GM18870 (cell line): ENCODE measurements at regions not wholly inside any gene's neighbourhood (a gene's known extent, or its start where the extent isn't known, plus 50 kb on each side); places are given as distances from the start of the nearest gene placed in this dataset.
"Not testable (repeated sequence)": the region's sequence is repeated elsewhere in the genome, so short reads cannot be mapped to it uniquely, and the experiment has no call there.

Experiments used
- ATAC-seq: cut with Tn5 transposase; IDR thresholded peaks from one replicate; pipeline ENCODE4 v1.9.1; 2021; ENCODE audit warnings: moderate library complexity; ENCODE audit not compliant: unreplicated experiment

DNA sequence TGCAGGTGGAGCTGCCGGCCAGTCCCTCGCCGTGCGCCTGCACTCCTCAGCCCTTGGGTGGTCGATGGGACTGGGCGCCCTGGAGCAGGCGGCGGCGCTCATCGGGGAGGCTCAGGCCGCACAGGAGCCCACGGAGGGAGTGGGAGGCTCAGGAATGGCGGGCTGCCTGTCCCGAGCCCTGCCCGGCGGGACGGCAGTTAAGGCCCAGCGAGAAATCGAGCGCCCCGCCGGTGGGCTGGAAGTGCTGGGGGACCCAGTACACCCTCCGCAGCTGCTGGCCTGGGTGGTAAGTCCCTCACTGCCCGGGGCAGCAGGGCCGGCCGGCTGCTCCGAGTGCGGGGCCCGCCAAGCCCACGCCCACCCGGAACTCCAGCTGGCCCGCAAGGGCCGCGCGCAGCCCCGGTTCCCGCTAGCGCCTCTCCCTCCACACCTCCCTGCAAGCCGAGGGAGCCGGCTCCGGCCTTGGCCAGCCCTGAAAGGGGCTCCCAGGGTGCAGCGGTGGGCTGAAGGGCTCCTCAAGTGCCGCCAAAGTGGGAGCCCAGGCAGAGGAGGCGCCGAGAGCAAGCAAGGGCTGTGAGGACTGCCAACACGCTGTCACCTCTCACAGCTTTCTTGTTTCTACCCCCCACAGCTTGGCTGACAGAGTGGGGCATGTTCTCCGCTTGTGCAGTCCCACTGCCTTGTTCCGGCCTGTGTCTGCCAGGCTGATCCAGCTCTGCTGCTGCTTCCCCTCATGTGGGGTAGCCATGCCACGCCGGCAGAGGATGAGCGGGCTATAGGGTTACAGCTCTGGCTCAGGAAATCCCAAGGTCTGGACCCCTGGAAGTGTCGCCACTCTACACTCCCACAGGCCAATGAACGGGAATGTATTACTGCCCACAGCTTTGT, 886.7 kb downstream of the FAT4 start:
- not testable (repeated sequence) for ATAC-seq

DNA sequence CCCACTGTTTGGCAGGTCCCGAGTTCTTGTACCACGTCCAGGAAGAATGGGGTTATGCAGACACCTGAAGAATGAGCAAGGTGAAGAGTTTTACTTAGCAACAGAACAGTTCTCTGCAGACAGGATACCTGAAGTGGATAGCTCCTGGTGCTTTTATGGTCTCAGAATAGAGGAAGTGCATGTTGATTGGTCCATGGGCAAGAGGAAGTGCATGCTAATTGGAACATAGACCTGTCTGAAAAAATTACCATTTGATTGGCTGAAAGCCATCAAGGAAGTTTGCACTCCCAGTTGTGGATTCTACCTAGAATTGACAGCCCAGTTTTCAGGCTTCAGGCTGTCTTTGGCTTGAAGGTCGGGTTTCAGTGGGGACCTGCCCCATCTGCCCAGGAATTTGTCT, 887.5 kb downstream of the FAT4 start:
- no peak for ATAC-seq

DNA sequence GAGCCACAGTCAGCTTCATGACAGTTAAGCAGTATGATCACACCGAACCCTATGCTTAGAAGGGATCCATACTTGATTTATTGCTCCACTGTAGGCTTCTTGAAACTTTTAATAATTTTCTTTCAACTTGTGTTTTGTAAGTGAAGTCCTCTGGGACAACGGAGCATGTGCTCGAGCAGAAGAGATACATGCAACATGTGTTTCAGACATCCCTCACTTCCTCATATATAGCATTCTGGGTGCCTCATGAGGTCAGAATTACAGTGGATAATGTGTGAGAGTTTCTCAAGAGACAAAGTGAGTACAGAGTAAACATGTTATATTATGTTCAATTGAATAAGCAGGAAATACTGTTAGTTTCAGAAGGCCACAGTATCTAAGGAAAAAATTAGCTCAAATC, 893.2 kb downstream of the FAT4 start:
- no peak for ATAC-seq

DNA sequence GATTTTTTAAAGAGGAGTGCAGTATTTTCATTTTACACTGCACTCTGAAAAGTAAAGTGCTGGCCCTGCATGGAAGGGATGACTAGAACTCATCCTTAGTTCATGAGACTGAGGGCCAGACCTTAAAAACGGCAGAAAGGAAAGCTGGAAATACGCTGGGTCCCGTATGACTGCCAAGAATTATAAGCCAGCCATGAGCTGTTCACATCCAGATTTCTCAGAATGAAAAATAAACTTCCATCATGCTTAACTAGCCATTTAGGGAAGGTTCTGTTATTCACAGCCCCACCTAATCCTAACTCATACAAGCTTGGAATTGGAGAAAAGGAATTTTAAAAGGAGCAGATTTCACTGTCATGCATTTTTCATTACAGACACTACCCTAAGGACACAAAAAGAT, 894.4 kb downstream of the FAT4 start:
- no peak for ATAC-seq

DNA sequence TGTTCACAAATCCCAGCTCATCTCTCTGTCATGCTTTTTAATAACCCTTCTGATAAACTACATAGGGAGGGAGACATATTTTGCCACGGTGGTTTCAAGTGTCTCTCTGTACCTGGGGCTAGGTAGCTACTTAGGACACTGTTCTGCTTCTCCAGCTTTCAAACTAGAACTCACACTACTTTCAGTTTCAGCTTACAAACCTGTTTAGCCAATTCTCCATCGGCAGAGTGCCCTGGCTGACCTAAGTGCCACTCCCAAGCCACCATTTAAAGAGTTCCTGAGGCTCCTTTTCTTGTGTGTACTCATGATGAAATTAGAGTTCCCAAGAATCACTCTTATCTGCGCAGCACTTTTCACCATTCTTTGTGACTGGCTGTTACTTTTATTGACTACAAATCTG, 899.2 kb downstream of the FAT4 start:
- no peak for ATAC-seq

DNA sequence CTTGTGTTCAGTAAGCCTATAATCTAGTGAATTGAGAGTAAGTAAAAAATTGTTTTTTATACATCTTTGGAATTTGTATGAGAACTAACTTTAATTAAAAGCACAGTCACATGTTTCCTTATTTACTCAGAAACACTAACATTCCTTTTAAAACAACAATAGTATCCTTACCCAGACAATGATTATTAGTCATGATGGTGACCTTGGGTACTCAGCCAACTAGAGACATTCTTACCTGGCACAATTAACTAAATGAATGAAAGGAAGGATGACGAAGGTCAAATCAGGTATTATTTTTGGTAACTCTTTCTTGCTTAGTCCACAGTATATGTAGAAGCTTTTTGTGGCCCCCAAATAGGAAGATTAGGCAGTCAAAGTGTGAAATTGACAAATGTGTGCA, 901.0 kb downstream of the FAT4 start:
- ATAC-seq, result no peak

DNA sequence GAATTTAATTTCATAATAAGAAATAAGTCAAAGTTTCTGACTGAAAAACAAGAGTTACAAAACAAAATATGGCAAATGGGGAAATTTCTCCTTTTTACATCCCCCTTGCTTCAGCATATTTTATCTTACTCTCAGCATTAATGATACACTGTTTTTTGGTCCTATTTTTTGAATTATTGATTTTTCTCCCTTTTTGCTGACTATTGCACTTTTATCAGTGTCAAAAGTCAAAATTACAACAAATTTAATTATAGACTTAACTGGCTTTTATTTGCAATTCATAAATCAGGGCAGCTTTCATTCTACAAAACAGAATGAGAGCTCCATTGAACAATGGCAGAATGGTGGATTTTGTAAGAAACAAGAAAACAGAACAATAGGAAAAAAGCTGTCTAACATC, 901.9 kb downstream of the FAT4 start:
- ATAC-seq, result no peak

DNA sequence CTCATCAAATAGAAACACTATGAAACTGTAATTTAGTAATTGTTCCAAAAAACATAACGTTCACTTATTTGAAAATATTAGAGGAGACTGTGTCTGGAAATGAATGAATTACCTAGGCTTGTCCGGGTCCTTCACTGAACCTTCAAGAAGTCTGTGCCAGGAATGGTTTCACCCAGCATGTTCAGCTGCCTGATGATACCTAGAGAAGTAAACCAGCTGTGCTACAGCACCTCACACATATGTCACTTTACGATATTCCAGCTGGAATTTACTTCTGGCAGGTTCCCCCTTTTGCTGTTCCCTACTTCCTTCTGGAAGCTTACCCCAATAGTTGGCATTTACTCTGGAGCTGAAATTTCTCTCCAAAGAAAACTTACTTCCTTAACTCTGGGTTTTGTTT, 906.5 kb downstream of the FAT4 start:
- no peak for ATAC-seq

DNA sequence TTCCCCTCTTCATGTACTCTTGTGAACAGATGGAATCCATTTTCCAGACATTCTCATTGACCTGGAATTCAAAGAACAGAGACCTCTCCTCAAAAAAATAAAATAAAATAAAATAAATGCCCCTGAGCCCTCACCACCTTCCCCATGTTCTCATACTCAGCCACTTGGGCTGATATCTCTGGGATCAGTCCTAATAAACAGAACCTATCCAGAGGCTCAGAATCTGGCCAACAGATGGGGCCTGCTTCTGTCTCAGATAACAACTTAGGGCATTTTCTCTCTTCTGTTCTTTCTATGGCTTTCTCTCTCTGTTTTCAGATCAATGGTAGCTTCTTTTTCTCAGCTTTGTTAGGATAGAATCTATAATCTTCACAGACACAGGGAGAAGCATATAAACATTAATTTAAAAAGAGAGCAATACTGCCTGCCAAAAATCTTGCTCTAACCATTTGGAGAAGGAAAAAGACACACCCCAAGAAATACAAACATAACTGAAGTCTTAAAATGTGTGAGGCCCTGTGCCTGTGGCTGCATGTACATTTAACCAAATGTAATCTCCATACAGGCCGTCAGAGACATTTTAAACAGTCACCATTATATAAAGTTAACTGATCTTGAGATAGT, 907.1 kb downstream of the FAT4 start:
- no peak for ATAC-seq

DNA sequence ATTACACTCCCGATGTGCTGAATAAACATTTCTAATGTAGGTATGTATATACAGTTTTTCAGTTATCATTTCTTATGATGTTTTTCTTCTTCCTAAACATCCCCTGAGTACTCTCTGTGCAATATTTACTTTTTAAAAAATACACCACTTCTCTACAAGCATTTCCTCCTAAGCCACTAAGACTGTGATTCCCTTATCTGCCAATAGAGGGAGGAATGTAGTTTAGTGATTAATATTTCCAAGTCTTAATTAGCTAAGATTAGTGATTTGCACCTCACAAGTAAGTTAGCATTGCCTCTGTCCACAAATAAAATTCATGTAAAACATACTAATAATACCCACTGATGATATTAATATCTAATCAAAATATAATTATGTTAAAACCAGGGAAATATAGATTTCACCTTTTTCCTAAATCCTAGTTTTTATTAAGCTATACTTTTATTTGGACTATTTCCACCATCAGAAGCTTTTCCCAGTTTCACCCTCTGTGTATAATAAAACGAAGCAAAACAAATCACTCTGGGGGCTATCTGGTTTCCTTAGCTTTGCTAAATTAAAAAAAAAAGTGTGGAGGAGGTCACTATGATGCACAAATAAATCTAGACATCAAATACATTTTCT, 909.1 kb downstream of the FAT4 start:
- ATAC-seq, result no peak

DNA sequence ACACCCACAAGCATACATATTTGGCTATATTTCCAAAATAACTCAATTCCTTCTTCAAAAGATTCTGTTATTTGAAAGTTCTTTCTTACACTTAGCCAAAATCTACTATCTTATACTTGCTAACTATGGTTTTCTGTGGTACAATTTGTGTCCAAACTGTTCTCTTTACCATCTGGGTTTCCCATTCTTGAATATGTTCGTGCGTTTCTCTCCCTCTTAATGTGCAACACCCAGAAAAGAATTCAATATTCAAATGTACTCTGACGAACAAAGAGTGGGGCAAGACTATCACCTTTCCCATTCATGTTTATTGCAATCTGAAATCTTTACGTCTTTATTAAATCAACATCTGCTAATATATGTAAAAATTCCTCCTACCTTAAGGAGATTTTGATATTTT, 912.7 kb downstream of the FAT4 start:
- ATAC-seq, result no peak

DNA sequence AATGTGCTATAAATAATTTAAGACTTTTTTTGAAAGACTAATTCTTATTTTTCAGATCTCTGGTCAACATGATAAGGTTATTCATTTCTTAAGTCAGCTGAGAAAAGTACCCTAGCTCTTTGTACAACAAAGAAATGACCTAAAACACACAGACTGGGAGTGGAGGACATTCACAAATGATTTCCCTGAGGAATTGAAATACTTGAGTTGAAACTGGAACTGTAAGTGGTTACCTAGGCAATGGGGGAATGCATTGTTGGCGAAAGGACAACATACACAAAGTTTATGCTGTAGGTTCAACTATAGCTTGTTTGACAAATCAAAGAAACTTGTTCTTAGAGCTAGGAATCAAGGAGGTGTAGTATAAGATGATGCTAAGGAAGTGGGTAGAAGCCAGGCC, 915.5 kb downstream of the FAT4 start:
- no peak for ATAC-seq

DNA sequence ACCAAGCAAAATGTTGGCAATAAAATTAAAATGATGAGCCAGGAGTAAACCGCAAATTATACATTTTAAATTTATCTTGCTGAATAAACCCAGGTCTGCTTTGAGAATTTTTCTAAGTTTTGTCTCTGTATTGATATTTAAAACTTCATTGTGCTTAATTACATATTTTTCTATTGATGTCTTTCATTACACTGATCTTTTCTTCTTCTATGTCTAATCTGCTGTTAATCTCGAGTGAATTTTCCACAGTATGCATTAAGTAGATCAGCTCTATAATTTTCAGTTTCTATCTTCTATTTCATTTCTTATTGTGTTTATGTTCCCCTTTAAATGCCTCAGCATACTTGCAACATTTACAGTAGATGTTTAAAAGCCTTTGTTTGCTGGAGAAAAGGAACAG, 918.7 kb downstream of the FAT4 start:
- no peak for ATAC-seq

DNA sequence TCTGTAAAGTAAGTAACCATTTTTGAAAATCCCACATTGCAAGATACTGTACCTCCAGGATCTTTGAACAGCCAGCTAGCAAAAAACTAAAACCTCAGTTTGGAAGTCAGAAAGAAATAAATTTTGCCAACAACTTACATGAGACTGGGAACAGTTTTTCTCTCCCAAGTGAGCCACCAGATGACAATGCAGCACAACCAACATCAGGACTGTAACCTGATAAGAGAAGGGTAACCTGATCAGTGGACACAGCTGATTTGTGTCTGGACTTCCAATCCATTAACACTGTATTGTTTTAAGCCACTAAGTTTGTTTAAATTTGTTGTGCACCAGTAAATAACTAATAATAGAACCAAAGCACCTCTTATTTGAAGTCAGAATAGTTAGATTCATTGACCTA, 923.3 kb downstream of the FAT4 start:
- ATAC-seq, result no peak

DNA sequence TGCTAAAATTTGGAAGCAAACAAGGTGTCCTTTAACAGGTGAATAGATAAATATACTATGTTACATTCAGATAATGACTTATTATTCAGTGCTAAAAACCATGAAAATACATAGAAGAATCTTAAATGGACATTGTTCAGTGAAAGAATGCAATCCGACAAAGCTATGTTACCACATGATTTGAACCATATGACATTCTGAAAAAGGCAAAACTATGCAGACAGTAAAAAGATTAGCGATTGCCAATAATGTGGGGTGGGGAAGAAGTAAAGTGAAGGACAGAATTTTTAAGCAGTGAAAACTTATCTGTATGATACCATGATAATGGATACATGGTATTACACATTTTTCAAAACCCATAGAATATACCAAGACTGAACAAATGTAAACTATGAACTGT, 926.9 kb downstream of the FAT4 start:
- no peak for ATAC-seq

DNA sequence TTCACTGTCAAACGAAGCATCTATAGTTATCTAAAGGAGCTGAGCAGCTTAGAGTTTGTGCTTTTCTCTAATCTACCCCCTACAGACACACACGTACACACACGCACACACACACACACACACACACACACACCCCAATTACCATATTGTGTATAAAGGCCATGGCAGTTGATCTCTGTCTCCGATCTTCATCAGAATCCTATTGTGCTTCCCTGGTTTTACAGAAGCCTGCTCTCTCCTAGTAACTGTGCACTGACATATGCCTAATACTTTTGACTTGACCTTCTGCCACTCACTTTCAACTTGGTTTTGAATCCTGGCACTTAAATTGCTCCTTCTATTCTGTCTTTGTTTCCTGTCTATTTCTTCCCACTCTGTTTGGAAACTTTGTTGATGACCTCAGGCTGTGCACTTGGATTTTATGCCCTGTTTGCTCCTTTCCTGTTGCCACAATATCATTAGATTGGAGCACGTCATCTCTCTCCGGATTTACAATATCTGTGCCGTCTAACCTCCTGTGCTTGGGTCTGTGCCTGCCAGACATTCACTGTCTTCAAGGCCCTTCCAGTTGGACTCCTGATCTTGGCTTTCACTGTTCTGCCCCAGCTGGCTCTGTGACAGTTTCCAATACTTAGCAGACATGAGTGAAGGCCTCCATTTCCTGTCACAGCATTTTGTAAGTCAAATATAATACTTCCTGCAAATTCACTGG, 928.1 kb downstream of the FAT4 start:
- no peak for ATAC-seq

DNA sequence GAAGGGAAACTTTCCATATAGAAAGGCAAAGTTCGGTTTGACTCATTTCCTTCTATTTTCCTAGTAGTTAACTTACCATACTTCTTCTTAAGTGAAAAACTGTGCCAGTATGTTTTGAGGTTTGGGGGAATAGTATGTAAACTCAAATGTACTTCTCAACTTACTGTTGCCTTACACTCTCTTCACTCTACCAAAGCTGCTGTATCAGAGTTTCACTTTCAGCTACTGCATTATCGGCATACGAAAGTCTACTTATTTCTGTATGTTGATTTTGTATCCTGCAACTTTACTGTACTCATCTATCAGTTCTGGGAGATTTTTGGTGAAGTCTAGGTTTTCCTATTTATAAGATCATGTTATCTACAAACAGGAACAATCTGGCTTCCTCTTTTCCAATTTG, 932.7 kb downstream of the FAT4 start:
- no peak for ATAC-seq

DNA sequence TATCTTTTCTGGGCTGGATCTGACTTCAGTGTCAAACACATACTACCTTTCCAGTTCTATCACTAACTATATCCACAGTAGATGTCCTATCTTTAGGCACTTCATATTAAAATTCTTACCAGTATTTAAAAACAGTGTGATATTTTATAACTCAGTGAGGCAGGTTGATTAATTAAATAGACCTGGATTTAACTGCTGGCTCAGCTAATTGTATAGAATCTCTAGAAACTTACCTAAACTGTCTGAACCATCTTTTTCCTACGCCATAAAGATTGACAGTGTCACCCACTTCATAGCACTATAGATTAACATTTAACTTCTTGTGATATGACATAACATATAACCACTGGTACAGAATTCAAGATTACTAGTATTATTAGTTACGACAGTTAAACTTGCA, 935.3 kb downstream of the FAT4 start:
- no peak for ATAC-seq

DNA sequence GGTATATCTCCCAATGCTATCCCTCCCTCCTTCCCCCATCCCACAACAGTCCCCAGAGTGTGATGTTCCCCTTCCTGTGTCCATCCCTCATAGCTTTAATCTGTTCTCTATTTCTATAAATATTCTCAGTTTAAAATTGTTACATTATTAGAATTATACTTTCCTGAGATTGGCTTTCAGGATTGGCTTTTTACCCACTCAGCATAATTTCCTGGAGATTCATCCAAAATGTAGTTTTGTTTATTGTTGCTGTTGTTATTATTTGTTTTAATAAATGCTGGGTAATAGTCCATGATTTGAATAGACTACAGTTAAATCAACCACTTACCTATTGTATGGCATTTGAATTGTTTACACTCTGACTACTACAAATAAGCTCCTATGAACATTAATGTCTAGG, 936.4 kb downstream of the FAT4 start:
- ATAC-seq, result no peak

DNA sequence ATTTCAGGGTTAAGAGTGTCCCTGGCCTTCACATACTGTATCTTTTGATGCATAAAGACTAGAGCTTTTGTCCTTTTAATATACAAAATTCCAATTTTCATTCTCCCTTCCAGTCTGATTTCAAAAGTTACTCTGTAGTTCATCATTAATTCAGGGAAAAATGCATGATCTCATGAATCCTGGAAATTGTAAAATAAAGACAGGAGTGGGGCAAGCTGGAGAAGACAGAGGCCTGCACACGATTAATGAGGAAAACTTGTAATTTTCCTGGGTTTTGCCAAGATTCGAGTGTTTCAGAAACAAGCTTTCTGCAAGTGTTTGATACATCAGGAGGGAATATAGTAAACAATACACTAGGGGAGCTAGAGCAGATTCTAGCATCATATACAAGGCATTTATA, 947.9 kb downstream of the FAT4 start:
- no peak for ATAC-seq

DNA sequence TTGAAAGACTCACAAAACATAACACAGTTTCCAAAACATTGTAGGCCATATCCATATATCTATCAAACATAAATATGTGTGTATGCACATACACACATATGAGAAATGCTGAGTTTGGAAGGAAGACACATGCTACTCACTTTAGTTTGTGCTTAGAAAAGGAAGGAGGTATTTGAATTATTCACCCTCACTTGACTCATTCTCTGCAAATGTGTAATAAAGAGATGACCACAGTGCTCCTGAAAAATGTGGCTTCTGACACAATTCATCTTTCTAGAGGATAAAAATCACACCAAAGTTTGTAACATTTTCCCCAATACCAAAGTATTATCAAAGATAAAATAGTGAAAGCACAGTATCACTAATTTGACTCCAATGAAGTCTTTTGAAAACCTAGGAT, 950.1 kb downstream of the FAT4 start:
- no peak for ATAC-seq

DNA sequence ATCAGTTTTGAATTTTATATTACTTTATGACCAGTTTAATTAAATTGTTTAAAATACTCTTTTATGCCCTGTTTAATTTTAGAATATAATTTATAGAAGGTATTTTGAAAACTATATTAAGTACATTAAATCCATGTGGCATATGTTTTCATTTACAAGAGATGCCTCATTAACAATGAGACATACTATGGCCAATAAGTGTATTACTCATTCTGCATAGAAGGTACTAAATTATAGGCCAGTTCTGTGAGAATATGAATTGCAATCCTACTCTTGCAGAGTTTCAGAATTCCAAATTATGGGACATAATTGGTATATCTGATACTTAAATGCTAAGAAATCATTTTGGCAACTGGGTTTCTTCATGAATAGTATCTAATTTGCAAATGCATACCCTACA, 951.1 kb downstream of the FAT4 start:
- no peak for ATAC-seq
